Astrocyte (in vitro differentiated cells and primary cell): ENCODE measurements at regions not wholly inside any gene's neighbourhood (a gene's known extent, or its start where the extent isn't known, plus 50 kb on each side); places are given as distances from the start of the nearest gene placed in this dataset.

Experiments
- CTCF ChIP-seq: IDR thresholded peaks from 2 replicates; pipeline ENCODE4 v1.5.1; 2011; ENCODE audit warnings: low read depth, mild to moderate bottlenecking, inconsistent platforms, low read length, moderate library complexity; ENCODE audit not compliant: insufficient read depth
- EZH2 ChIP-seq: IDR thresholded peaks from 2 replicates; pipeline ENCODE4 v1.6.1; 2012; ENCODE audit warnings: mild to moderate bottlenecking, low read length, inconsistent platforms; ENCODE audit not compliant: insufficient read depth

GRCh38 chr2:136055929-136056688, 61.8 kb downstream of the CXCR4 start:
- TF ChIP-seq CTCF, result no peak
- TF ChIP-seq EZH2, result no peak
